HG03066 (cell line): ENCODE measurements at regions not wholly inside any gene's neighbourhood (a gene's known extent, or its start where the extent isn't known, plus 50 kb on each side); places are given as distances from the start of the nearest gene placed in this dataset.

ENCODE experiments used
- ATAC-seq: cut with Tn5 transposase; IDR thresholded peaks from one replicate; pipeline ENCODE4 v1.9.1; 2021; ENCODE audit warnings: low read depth; ENCODE audit not compliant: unreplicated experiment

DNA sequence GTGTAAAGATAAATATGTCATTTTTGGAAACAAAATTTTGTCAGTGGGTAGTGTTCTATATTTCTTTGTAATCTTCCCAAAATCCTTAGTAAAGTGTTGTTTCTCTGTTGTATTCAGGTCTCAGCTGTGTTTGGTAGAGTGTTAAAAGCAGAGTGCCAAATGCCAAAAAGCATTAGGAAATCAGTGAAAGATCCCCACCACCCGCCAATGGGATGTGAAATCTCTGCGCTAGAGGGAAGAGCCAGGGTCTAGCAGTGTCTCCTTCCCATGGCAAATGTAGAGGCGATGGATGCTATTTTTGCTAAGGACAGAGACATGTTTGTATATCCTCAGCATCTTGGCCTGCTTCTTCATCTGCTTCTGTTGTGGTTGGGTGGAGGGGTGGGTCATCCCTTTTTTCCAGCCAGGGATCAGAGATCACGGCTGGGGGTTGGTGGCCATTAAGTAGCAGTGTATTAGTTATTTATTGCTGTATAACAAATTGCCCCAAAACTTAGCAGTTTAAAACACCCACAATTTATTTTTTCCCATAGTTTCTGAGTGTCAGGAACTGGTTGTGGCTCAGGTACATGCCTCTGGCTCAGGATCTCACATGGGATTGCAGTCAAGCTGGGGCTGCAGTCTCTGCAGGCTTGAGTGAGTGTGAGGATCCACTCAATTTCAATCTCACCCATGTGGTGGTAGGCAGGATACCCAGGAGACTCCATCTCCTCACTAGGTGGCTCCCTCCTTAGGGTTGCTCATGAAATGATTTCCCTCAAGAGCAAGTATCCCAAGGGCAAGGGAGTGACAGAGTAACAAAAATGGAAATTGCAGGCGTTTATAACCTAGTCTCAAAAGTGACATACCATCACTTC lies 211.9 kb downstream of the MYCN start:
- no peak for ATAC-seq

DNA sequence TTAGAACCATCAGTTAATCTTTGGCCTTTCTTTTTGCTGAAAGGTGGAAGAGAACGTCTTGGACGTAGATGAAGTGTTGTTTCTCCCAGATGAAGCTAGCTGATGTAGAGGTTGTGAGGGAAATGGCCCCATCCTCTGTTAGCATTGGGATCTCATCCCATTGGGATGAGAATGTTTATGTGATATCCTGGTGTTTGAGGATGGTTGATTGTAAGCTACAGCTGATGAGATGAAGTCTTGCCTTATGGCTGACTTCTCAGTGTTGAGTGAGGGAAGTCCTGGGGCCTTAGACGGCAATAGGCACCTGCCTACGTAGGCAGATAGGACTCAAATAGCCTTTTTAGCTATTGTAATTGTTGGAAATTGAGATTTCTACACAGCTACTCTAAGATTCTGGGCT lies 211.3 kb downstream of the MYCN start:
- no peak for ATAC-seq

- ATAC-seq = no peak
Observed at GRCh38 chr2:16151281-16151570, 210.9 kb downstream of the MYCN start.

DNA sequence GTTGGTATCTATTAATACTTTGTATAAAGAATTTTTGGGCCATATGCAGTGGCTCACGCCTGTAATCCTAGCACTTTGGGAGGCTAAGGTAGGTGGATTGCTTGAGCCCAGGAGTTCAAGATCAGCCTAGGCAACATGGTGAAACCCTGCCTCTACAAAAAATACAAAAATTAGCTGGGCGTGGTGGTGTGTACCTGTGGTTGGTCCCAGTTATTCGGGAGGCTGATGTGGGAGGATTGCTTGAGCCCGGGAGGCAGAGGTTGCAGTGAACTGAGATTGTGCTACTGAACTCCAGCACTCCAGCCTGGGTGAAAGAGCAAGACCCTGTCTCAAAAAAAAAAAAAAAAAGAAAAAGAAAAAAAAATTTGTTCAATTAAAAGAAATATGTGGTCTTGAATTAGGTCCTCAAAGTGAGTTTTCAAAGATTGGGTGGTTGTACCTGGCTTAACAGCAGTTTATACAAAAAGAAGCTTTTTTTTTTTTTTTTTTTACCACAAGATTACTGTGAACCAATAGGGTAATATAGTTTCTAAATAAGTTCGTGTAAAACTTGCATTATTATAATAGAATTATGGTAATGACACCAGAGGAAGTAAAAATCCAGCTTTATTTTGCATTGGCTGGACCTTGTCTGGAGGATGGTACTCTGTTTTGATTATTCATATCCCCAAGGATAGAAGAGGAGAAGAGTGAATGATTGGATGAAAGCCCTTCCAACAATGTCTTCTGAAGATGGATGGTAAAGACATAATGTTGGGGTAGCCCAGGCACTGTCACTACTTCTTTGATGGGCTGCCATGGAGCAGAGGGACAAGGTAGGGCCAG lies 210.3 kb downstream of the MYCN start:
- ATAC-seq = no peak

DNA sequence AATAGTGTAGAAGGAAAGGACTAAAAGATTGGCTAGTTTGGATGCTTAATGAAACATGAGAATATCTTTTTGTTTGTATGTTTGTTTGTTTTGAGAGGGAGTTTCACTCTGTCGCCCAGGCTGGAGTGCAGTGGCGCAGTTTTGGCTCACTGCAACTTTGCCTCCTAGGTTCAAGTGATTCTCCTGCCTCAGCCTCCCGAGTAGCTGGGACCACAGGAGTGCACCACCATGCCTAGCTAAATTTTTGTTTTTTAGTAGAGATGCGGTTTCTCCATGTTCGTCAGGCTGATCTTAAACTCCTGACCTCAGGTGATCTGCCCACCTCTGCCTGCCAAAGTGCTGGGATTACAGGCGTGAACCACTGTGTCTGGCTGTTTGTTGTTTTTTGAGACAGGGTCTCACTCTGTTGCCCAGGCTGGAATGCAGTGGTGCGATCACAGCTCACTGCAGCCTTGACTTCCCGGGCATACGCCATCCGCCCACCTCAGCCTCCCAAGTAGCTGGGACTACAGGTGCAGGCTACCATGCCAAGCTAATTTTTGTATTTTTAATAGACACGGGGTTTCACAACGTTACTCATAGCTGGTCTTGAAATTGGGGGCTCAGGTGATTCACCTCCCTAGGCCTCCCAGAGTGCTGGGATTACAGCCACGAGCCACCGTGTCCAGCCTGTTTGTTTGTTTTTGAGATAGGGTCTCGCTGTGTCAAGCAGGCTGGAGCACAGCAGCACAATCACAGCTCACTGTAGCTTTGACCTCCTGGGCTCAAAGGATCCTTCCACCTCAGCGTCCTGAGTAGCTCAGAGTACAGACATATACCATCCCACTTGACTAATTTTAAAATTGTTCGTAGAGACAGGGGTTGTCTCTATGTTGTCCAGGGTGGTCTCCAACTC lies 209.2 kb downstream of the MYCN start:
- ATAC-seq = no peak

DNA sequence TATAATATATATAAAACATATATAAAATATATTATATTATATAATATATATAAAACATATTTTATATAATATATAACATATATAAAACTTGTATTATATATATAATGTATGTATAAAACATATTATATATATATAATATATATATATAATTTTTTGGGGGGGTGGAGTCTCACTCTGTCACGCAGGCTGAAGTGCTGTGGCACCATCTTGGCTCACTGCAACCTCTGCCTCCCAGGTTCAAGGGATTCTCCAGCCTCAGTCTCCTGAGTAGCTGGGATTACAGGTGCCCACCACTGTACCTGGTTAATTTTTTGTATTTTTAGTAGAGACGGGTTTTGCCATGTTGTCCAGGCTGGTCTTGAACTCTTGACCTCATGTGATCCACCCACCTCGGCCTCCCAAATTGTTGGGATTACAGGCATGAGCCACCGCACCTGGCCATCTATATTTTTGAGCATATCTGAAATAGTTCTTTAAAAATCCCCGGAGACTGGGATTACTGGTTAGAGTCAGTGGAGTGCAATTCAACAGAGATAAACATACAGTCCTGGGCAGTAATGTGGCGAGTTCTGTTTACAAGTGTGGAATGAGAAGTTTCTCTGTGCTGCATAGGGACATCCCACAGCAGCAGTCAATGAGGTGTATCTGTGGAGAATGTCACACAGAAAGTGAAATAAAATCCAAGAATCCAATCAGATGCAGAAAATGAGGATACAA lies 208.4 kb downstream of the MYCN start:
- ATAC-seq = no peak

- ATAC-seq = no peak
Observed at GRCh38 chr2:16142383-16143361, 202.3 kb downstream of the MYCN start.

GRCh38 chr2:16141641-16141921 lies 201.2 kb downstream of the MYCN start:
- no peak for ATAC-seq

- no peak for ATAC-seq
Observed at GRCh38 chr2:16140771-16141640, 200.7 kb downstream of the MYCN start.

DNA sequence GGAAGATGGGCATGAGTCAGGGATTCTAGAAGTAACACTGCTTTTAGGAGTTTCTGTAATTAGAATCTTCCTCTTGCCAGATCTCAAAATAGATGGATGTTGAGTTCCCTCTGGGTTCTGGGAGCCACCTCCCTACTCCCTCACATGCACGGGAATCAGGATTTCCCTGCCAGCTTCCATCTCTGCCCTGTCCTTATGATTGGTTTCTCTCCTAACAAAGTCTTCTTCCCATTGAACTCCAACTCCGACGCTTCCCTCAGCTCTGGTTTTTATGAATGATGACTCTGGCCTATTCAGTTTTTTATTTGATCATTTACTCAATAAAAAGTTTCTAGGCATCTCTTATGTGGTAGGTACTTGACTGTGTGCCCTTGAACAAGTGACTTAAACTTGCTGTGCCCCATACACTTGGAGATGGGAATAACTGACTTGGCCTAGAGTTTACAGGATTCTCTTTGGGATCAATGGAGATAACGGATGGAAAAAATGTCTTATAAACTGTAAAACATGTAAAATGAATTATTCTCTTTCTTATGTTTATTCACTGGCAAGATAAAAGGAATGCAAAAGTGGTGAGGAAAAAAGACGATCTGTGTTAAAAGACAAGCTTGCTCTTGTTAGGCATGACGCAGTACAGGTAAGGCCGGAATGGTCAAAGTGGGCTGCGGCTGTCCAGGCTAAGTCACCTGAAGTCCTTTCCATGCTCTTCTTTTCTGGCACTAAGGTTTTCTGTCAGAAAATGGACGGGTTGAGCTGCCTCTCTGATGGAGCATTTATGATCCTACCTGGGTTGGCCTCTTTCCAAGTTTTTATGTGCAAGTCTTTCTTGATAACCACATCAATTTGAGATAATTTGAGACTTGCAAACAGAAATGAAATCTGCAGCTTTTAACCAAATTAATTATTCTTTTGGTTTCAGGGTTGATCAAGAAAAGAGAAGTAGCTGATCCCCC lies 199.6 kb downstream of the MYCN start:
- no peak for ATAC-seq

DNA sequence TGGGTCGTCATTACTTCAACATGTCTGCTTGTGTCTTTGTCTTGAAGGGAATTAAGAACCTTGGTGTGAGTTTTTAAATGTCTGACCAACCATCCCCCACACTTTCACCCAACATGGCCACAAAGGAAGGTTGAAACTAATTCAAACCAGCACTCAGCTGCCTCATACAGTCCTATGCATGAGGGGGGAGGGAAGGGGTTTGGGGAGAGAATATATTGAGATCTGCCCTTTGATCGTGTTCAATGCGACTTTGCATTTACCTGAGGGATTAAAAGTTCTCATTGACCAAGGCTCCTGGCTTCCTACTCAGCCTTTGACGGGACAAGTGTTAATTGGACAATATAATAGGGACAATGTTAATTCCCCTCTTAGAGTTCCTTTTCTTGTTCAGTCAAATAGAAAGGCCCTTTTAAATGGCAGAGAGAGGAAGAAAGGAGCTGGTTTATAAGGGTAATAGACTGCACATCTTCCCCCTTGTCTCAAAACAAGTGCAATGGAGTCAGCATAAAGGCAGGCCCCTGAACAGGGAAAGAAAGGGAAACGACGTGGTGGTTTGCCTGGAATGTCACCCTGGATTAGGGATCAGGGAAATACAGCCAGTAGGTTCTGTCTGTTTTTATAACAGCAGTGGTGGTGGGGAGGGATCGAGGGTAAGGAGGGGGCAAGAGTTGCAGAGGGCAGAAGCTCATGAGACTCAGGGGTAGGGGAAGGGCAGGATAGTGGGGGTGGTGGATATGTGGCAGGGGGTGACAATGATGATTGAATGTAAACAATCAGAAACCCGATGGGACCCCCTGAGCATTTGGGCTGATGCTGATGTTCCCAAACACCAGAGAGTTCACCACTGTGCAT lies 198.7 kb downstream of the MYCN start:
- no peak for ATAC-seq

- ATAC-seq = no peak
Observed at GRCh38 chr2:16137080-16137755, 196.9 kb downstream of the MYCN start.

- ATAC-seq = no peak
Observed at GRCh38 chr2:16136461-16137035, 196.2 kb downstream of the MYCN start.

DNA sequence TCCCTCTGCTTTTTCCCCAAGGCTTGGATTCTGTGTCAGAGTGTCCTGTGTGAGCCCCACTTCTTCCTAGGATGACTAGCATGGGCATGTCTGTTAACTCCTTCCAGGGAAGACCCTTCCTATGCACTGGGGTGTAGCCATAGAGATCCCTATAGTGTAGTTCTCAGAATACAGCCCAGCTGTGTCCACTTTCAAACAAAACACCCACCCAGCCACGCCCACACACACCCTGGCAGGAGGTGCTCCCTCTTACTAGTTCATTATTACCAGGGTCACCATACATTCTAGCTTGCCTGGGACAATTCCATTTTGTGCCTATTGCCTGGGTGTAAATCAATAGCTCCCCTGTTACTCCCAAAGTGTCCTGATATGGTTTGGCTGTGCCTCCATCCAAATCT lies 195.6 kb downstream of the MYCN start:
- ATAC-seq = no peak

DNA sequence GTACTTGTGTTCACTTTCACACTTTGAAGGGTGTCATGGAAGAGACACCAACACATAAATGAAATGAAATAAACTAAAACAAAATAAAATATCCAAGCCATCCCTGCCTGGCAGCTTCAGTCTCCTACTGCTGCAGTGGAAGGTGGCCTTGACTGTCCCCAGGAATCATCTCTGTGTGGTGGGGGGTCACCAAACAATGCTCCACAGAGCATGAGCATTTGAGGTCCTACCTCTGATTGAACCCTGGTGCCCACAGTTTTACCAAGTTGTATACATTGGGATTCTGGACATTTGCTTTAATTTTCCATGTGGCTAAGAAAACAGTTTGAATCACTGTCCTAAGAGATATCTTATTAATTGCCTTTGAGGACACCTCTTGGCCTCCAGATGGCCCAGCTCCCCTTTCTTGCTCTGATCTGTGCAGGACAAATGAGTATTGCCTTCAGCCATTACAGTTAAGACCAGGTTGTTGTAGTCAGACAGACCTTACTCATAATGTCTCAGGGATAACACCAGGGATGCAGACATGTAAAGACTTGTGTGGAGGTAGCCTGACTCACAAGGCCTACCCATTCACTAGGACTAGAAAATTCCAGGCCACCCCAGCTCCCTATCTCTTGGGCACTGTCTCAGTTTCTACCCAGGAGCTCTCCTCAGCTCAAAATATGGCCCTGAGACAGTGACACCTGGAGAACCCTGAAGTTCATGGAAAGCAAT lies 195.0 kb downstream of the MYCN start:
- no peak for ATAC-seq
